Fibroblast of the aortic adventitia (primary cell): ENCODE measurements at regions not wholly inside any gene's neighbourhood (a gene's known extent, or its start where the extent isn't known, plus 50 kb on each side); places are given as distances from the start of the nearest gene placed in this dataset. TPM values are rescaled to one million over a fixed set of nuclear protein-coding genes. Genes with fewer than 3 reads are reported as not detected.
"Not testable (repeated sequence)": the region's sequence is repeated elsewhere in the genome, so short reads cannot be mapped to it uniquely, and the experiment has no call there.

Experiments
- DNase-seq: peaks from one replicate; pipeline ENCODE4 v3.0.0-alpha.2; 2010; ENCODE audit warnings: low read depth
- H3K4me3 ChIP-seq: 2 replicates; pipeline ENCODE4 v1.5.1; 2011; ENCODE audit warnings: low read depth, mild to moderate bottlenecking, control low read depth, low read length, moderate library complexity
- CTCF ChIP-seq: IDR thresholded peaks from 2 replicates; pipeline ENCODE4 v1.5.1; 2011; ENCODE audit warnings: mild to moderate bottlenecking, low read length, control low read depth, inconsistent platforms; ENCODE audit not compliant: insufficient read depth
- small RNA-seq: library from RNA; depleted of rRNA; stranded (forward); fragments of <200 nt; gene quantifications from one replicate; pipeline ENCODE3, GENCODE V24; 2012

- TF ChIP-seq CTCF: no peak
- DNase-seq: no peak
- H3K4me3 ChIP-seq: no peak overlapping the region
Observed at GRCh38 chr10:25869609-25870008, 64.4 kb upstream of the MYO3A start.

GRCh38 chr10:25874402-25874801 is 59.6 kb upstream of the MYO3A start:
- not testable (repeated sequence) for H3K4me3 ChIP-seq, DNase-seq

- peak; percentile 95 for TF ChIP-seq CTCF
- DNase-seq: peak; percentile 70
Observed at GRCh38 chr10:25875556-25876165, 58.4 kb upstream of the MYO3A start.

GRCh38 chr10:25877296-25877695 is 56.7 kb upstream of the MYO3A start:
- TF ChIP-seq CTCF: no peak
- DNase-seq: no peak
- no peak overlapping the region for H3K4me3 ChIP-seq

More at GRCh38 chr10:25875556-25876165, 58.4 kb upstream of the MYO3A start:
- no peak overlapping the region for H3K4me3 ChIP-seq

Small RNA genes lying in the stretch of these regions (small RNA-seq; reads per million reads assigned to genes)
- gene RNA5SP306 (not detected), gene RNU6-632P (not detected)
